ENCODE measurements at regions not wholly inside any gene's neighbourhood (a gene's known extent, or its start where the extent isn't known, plus 50 kb on each side); places are given as distances from the start of the nearest gene placed in this dataset.

GRCh38 chr2:105521616-105522015 lies 122.8 kb upstream of the FHL2 start:
- Histone ChIP-seq H4K20me1 (ENCODE audit: insufficient read depth) (no peaks in the 10 kb centered on the region), H3K9me2 (no peaks in the 10 kb centered on the region), H3K4me3 (ENCODE audit: low read depth in 2 of 2, low read length in 1 of 2) (no peak overlapping the region), H3K27ac (ENCODE audit: low read depth in 2 of 2, low read length in 1 of 2) (no peak overlapping the region), H3K9me3 (no peaks in the 10 kb centered on the region), H2AFZ (ENCODE audit: low read depth) (no peak overlapping the region), H3F3A (replicated peaks; ENCODE audit: insufficient read depth) (no peaks in the 10 kb centered on the region), H3K9ac (no peak overlapping the region), H3K36me3 (replicated peaks in 1 of 2; ENCODE audit: control insufficient read depth in 1 of 2, insufficient read depth in 2 of 2, low read length in 1 of 2) (no peaks in the 10 kb centered on the region), H3K27me3 (ENCODE audit: insufficient read depth) (no peaks in the 10 kb centered on the region), H3K79me2 (ENCODE audit: insufficient read depth) (no peaks in the 10 kb centered on the region), H3K4me1 (ENCODE audit: control insufficient read depth in 1 of 2, insufficient read depth in 2 of 2, low read depth in 1 of 2, low read length in 1 of 2) (peaks cover 0 to 15% of the 10 kb centered on the region in 2 experiments; a peak in 1 of 4 replicates), H3K4me2 (no peak overlapping the region)
- ChIA-PET CTCF (interaction anchor here (0.5 to 12.3 kb wide), 39 partner anchors 10 to 183 kb away, joined by 3 to 129 read pairs (median 5); partner anchors contain the start of gene FHL2), POLR2A (no interaction called here)
- TF ChIP-seq CTCF (IDR thresholded peaks at IDR 0.05): no peak
- no peak for TF ChIP-seq EP300 (IDR thresholded peaks at IDR 0.05; ENCODE audit: borderline replicate concordance in 1 of 2, low read depth in 1 of 2, low read length in 1 of 2)
- no peak for TF ChIP-seq USF2 (IDR thresholded peaks at IDR 0.05; ENCODE audit: borderline replicate concordance, low read depth, low read length)
- no peak for TF ChIP-seq RXRA (IDR thresholded peaks at IDR 0.05; ENCODE audit: borderline replicate concordance, low read depth)
- no peak for TF ChIP-seq ZBTB33 (IDR thresholded peaks at IDR 0.05; ENCODE audit: borderline replicate concordance, low read depth)
- TF ChIP-seq TAF1 (IDR thresholded peaks at IDR 0.05; ENCODE audit: borderline replicate concordance, low read depth, low read length): no peak
- TF ChIP-seq SIN3A (IDR thresholded peaks at IDR 0.05; ENCODE audit: borderline replicate concordance, low read depth, low read length): no peak
- TF ChIP-seq, protein P1, sequence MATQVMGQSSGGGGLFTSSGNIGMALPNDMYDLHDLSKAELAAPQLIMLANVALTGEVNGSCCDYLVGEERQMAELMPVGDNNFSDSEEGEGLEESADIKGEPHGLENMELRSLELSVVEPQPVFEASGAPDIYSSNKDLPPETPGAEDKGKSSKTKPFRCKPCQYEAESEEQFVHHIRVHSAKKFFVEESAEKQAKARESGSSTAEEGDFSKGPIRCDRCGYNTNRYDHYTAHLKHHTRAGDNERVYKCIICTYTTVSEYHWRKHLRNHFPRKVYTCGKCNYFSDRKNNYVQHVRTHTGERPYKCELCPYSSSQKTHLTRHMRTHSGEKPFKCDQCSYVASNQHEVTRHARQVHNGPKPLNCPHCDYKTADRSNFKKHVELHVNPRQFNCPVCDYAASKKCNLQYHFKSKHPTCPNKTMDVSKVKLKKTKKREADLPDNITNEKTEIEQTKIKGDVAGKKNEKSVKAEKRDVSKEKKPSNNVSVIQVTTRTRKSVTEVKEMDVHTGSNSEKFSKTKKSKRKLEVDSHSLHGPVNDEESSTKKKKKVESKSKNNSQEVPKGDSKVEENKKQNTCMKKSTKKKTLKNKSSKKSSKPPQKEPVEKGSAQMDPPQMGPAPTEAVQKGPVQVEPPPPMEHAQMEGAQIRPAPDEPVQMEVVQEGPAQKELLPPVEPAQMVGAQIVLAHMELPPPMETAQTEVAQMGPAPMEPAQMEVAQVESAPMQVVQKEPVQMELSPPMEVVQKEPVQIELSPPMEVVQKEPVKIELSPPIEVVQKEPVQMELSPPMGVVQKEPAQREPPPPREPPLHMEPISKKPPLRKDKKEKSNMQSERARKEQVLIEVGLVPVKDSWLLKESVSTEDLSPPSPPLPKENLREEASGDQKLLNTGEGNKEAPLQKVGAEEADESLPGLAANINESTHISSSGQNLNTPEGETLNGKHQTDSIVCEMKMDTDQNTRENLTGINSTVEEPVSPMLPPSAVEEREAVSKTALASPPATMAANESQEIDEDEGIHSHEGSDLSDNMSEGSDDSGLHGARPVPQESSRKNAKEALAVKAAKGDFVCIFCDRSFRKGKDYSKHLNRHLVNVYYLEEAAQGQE (IDR thresholded peaks at IDR 0.05; ENCODE audit: low read depth, low read length): no peak
- TF ChIP-seq POLR2AphosphoS5 (IDR thresholded peaks at IDR 0.05; ENCODE audit: low read depth, low read length): no peak
- TF ChIP-seq, protein P2, sequence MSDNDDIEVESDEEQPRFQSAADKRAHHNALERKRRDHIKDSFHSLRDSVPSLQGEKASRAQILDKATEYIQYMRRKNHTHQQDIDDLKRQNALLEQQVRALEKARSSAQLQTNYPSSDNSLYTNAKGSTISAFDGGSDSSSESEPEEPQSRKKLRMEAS (IDR thresholded peaks at IDR 0.05; ENCODE audit: low read depth): no peak
- TF ChIP-seq, protein P3, sequence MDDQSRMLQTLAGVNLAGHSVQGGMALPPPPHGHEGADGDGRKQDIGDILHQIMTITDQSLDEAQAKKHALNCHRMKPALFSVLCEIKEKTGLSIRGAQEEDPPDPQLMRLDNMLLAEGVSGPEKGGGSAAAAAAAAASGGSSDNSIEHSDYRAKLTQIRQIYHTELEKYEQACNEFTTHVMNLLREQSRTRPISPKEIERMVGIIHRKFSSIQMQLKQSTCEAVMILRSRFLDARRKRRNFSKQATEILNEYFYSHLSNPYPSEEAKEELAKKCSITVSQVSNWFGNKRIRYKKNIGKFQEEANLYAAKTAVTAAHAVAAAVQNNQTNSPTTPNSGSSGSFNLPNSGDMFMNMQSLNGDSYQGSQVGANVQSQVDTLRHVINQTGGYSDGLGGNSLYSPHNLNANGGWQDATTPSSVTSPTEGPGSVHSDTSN (IDR thresholded peaks at IDR 0.05): no peak
- no peak for TF ChIP-seq SMC3 (IDR thresholded peaks at IDR 0.05; ENCODE audit: low read depth, low read length)
- no peak for TF ChIP-seq YY1 (IDR thresholded peaks at IDR 0.05; ENCODE audit: low read depth)
- no peak for TF ChIP-seq GABPA (IDR thresholded peaks at IDR 0.05; ENCODE audit: low read depth)
- no peak for TF ChIP-seq EZH2phosphoT487 (IDR thresholded peaks at IDR 0.05; ENCODE audit: borderline replicate concordance, low read depth)
- no peak for TF ChIP-seq MEF2A (IDR thresholded peaks at IDR 0.05; ENCODE audit: borderline replicate concordance, low read depth)
- 47% methylated on average over 4 of the region's 6 CpGs for WGBS (ENCODE audit: low lambda C conversion rate)
- DNase-seq: no peak

Data from SK-N-SH (cell line).